ENCODE measurements at regions not wholly inside any gene's neighbourhood (a gene's known extent, or its start where the extent isn't known, plus 50 kb on each side); places are given as distances from the start of the nearest gene placed in this dataset.

- FAIRE-seq, result no peak
- TF ChIP-seq POU2F2 (IDR thresholded peaks at IDR 0.05; ENCODE audit: low read depth, low read length) (no peak), PAX5 (IDR thresholded peaks at IDR 0.05; ENCODE audit: insufficient read depth, low read length, severe bottlenecking) (no peak), POLR2A (IDR thresholded peaks at IDR 0.05; ENCODE audit: low read depth, low read length) (no peak), TAF1 (IDR thresholded peaks at IDR 0.05; ENCODE audit: low read depth, low read length) (no peak), POLR2AphosphoS5 (IDR thresholded peaks at IDR 0.05; ENCODE audit: low read depth, low read length) (no peak), SPI1 (IDR thresholded peaks at IDR 0.05; ENCODE audit: low read depth, low read length) (no peak)
- no peak for DNase-seq (ENCODE audit: insufficient read length, low spot score)
These were observed 359.5 kb downstream of the TMEM135 start for GRCh38 chr11:87397011-87397865.

GRCh38 chr11:87394924-87395323 is 357.2 kb downstream of the TMEM135 start:
- FAIRE-seq (no peak), DNase-seq (ENCODE audit: insufficient read length, low spot score) (no peak)
- TF ChIP-seq SPI1 (IDR thresholded peaks at IDR 0.05; ENCODE audit: low read depth, low read length) (no peak), TAF1 (IDR thresholded peaks at IDR 0.05; ENCODE audit: low read depth, low read length) (no peak), POU2F2 (IDR thresholded peaks at IDR 0.05; ENCODE audit: low read depth, low read length) (no peak), PAX5 (IDR thresholded peaks at IDR 0.05; ENCODE audit: insufficient read depth, low read length, severe bottlenecking) (no peak), POLR2AphosphoS5 (IDR thresholded peaks at IDR 0.05; ENCODE audit: low read depth, low read length) (no peak), POLR2A (IDR thresholded peaks at IDR 0.05; ENCODE audit: low read depth, low read length) (no peak)

- DNase-seq (ENCODE audit: insufficient read length, low spot score), result no peak
- no peak for FAIRE-seq
- TF ChIP-seq POLR2A (IDR thresholded peaks at IDR 0.05; ENCODE audit: low read depth, low read length) (no peak), PAX5 (IDR thresholded peaks at IDR 0.05; ENCODE audit: insufficient read depth, low read length, severe bottlenecking) (no peak)
These were observed 354.9 kb downstream of the TMEM135 start for GRCh38 chr11:87392665-87393064.

- TF ChIP-seq PAX5 (IDR thresholded peaks at IDR 0.05; ENCODE audit: insufficient read depth, low read length, severe bottlenecking) (no peak), SPI1 (IDR thresholded peaks at IDR 0.05; ENCODE audit: low read depth, low read length) (no peak), POU2F2 (IDR thresholded peaks at IDR 0.05; ENCODE audit: low read depth, low read length) (no peak), POLR2A (IDR thresholded peaks at IDR 0.05; ENCODE audit: low read depth, low read length) (no peak), TAF1 (IDR thresholded peaks at IDR 0.05; ENCODE audit: low read depth, low read length) (no peak), POLR2AphosphoS5 (IDR thresholded peaks at IDR 0.05; ENCODE audit: low read depth, low read length) (no peak)
- DNase-seq (ENCODE audit: insufficient read length, low spot score), result no peak
- no peak for FAIRE-seq
These were observed 353.8 kb downstream of the TMEM135 start for GRCh38 chr11:87391496-87391895.

- FAIRE-seq, result no peak
- no peak for DNase-seq (ENCODE audit: insufficient read length, low spot score)
- TF ChIP-seq POLR2AphosphoS5 (IDR thresholded peaks at IDR 0.05; ENCODE audit: low read depth, low read length), result no peak
- no peak for TF ChIP-seq PAX5 (IDR thresholded peaks at IDR 0.05; ENCODE audit: insufficient read depth, low read length, severe bottlenecking)
- no peak for TF ChIP-seq TAF1 (IDR thresholded peaks at IDR 0.05; ENCODE audit: low read depth, low read length)
- TF ChIP-seq POLR2A (IDR thresholded peaks at IDR 0.05; ENCODE audit: low read depth, low read length), result no peak
- TF ChIP-seq SPI1 (IDR thresholded peaks at IDR 0.05; ENCODE audit: low read depth, low read length), result no peak
- TF ChIP-seq POU2F2 (IDR thresholded peaks at IDR 0.05; ENCODE audit: low read depth, low read length), result no peak
These were observed 346.5 kb downstream of the TMEM135 start for GRCh38 chr11:87384078-87384729.

GRCh38 chr11:87374038-87374807 is 336.5 kb downstream of the TMEM135 start:
- DNase-seq (ENCODE audit: insufficient read length, low spot score) (no peak), FAIRE-seq (no peak)

More at GRCh38 chr11:87374038-87374807, 336.5 kb downstream of the TMEM135 start:
- TF ChIP-seq POU2F2 (IDR thresholded peaks at IDR 0.05; ENCODE audit: low read depth, low read length) (no peak), POLR2A (IDR thresholded peaks at IDR 0.05; ENCODE audit: low read depth, low read length) (no peak), PAX5 (IDR thresholded peaks at IDR 0.05; ENCODE audit: insufficient read depth, low read length, severe bottlenecking) (no peak), TAF1 (IDR thresholded peaks at IDR 0.05; ENCODE audit: low read depth, low read length) (no peak), POLR2AphosphoS5 (IDR thresholded peaks at IDR 0.05; ENCODE audit: low read depth, low read length) (no peak), SPI1 (IDR thresholded peaks at IDR 0.05; ENCODE audit: low read depth, low read length) (no peak)
